Parathyroid adenoma (tissue), 2 donors: ENCODE measurements at regions not wholly inside any gene's neighbourhood (a gene's known extent, or its start where the extent isn't known, plus 50 kb on each side); places are given as distances from the start of the nearest gene placed in this dataset.
A peak's percentile ranks its signal among the peaks of the same experiment; 100 is the strongest.

Experiments
- H2AFZ ChIP-seq: fragments of 300-600 bp; sonication (generic); one replicate; pipeline ENCODE4 v1.7.0; 2017; ENCODE audit warnings: antibody characterized with exemption, mild to moderate bottlenecking
- H3K27ac ChIP-seq: fragments of 300-600 bp; sonication (generic); one replicate; pipeline ENCODE4 v1.7.0; 2017
- H3K27me3 ChIP-seq: fragments of 300-600 bp; sonication (generic); one replicate; pipeline ENCODE4 v1.7.0; 2017; ENCODE audit warnings: low read length; ENCODE audit not compliant: control insufficient read depth, insufficient read depth
- H3K36me3 ChIP-seq: fragments of 300-600 bp; sonication (generic); one replicate; pipeline ENCODE4 v1.7.0; 2017; ENCODE audit warnings: low read length; ENCODE audit not compliant: control insufficient read depth, insufficient read depth
- H3K4me1 ChIP-seq: fragments of 300-600 bp; sonication (generic); one replicate; pipeline ENCODE4 v1.7.0; 2017; ENCODE audit warnings: control low read depth
- H3K4me2 ChIP-seq: fragments of 300-600 bp; sonication (generic); one replicate; pipeline ENCODE4 v1.7.0; 2017; ENCODE audit warnings: low read length
- H3K4me3 ChIP-seq: fragments of 300-600 bp; sonication (generic); one replicate; pipeline ENCODE4 v1.7.0; 2017; ENCODE audit warnings: low read depth, low read length
- H3K79me2 ChIP-seq: fragments of 300-600 bp; sonication (generic); one replicate; pipeline ENCODE4 v1.7.0; 2017; ENCODE audit warnings: control low read depth
- H3K9ac ChIP-seq: fragments of 300-600 bp; sonication (generic); one replicate; pipeline ENCODE4 v1.7.0; 2017; ENCODE audit warnings: mild to moderate bottlenecking
- H3K9me3 ChIP-seq: fragments of 300-600 bp; sonication (generic); one replicate; pipeline ENCODE4 v1.7.0; 2017; ENCODE audit warnings: low read length; ENCODE audit not compliant: control insufficient read depth
- TF ChIP-seq, protein P1 (sequence below): fragments of 300-600 bp; sonication (generic); IDR thresholded peaks from one replicate; pipeline ENCODE4 v1.7.0; 2017; ENCODE audit warnings: antibody characterized with exemption, mild to moderate bottlenecking
- donor health status: primary hyperparathyroidism.

DNA sequence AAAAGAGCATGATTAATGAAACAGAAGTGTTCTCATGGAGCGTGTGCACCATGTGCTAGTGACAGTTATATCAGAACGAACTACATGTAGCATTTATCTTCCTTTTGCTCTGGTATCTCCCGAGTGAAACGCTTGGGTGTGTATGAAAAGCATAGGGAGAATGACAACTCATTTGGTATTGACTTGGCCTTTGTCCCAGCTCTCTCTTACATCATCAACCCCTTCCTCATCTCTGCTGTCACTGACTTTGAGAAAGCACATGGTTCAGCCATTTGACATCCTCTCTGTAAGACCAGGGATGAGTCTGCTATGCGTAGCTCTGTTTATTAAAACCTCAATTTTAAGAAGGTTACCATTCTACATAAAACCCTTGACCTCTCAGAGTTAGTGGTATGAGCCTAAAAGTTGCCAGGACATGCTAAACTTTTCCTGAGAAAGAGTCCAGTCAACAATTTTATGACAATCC lies 201.0 kb downstream of the NRIP1 start:
- Histone ChIP-seq H3K9me3 (no peaks in the 10 kb centered on the region), H3K27me3 (no peaks in the 10 kb centered on the region), H3K4me2 (no peak overlapping the region), H2AFZ (no peak overlapping the region), H3K79me2 (no peaks in the 10 kb centered on the region), H3K36me3 (no peaks in the 10 kb centered on the region), H3K4me1 (no peaks in the 10 kb centered on the region), H3K9ac (no peak overlapping the region), H3K27ac (no peak overlapping the region), H3K4me3 (no peak overlapping the region)
- TF ChIP-seq, protein P1, sequence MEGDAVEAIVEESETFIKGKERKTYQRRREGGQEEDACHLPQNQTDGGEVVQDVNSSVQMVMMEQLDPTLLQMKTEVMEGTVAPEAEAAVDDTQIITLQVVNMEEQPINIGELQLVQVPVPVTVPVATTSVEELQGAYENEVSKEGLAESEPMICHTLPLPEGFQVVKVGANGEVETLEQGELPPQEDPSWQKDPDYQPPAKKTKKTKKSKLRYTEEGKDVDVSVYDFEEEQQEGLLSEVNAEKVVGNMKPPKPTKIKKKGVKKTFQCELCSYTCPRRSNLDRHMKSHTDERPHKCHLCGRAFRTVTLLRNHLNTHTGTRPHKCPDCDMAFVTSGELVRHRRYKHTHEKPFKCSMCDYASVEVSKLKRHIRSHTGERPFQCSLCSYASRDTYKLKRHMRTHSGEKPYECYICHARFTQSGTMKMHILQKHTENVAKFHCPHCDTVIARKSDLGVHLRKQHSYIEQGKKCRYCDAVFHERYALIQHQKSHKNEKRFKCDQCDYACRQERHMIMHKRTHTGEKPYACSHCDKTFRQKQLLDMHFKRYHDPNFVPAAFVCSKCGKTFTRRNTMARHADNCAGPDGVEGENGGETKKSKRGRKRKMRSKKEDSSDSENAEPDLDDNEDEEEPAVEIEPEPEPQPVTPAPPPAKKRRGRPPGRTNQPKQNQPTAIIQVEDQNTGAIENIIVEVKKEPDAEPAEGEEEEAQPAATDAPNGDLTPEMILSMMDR: no peak

DNA sequence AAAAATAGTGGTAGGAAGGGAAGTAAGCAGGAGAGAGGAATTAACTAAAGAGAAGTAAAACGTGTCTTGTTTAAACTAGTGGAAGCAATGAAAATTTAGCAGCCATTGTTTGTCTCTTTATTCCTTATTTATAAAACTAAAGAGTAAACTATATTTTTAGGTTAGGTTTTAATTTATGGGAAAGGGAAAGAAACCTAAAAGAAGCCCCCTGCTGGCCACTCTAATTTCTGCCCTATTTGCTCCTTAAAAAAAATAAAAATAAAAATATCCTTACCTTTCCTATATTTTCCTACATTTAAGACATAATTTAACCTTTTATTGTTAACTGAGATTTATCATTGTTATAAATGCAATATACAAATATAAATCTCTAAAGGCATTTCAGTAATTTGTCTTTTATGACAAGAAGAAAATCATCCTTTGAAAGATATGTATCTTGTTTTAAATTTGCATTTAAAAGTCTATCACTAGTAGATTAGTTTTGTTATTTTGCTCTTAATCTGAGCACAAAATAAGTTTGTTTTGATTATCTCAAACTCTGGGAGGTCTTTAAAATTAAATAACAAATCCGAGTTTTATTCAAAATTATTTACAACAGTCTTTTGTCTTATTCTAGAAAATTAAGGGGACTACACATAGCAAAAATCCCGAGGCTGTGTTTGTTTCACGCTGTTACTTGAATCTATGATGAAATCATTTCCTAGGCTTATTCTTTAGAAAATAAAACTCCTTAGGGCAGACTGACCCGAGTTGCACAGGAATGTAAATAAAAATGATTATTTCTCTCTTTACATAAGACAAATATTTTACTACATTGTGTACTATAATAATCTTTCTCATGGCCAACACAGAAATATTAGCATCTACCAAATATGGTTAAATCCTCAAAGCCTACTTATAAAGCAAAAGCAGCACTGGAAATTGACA lies 201.7 kb downstream of the NRIP1 start:
- Histone ChIP-seq H3K36me3 (no peaks in the 10 kb centered on the region), H3K4me1 (no peaks in the 10 kb centered on the region), H2AFZ (no peak overlapping the region), H3K9me3 (no peaks in the 10 kb centered on the region), H3K4me3 (no peak overlapping the region), H3K4me2 (no peak overlapping the region), H3K27ac (no peak overlapping the region), H3K9ac (no peak overlapping the region), H3K79me2 (no peaks in the 10 kb centered on the region), H3K27me3 (no peaks in the 10 kb centered on the region)
- TF ChIP-seq, protein P1: peak; percentile 26

DNA sequence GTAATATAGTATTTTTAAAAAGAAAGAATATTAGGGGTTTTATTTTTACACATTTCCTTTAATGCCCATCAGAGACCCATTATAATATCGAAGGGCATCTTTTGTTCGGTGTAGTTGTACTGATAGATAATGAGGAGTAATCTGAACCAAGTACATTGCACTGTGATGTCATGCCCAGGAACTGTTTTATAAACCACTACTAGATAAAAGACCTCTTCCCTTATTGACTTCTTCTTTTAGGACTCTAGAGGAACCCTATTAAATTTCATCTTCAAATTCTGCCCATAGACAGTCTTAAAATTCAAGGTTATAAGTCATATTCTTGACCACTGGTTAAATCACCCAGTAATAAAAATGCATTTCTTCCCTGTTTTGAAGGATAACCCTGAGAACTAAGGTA lies 206.5 kb downstream of the NRIP1 start:
- no peaks in the 10 kb centered on the region for H3K9me3 ChIP-seq
- H3K79me2 ChIP-seq: no peaks in the 10 kb centered on the region
- H3K9ac ChIP-seq: no peak overlapping the region
- no peak overlapping the region for H3K4me3 ChIP-seq
- no peak overlapping the region for H3K4me2 ChIP-seq
- no peaks in the 10 kb centered on the region for H3K36me3 ChIP-seq
- no peak overlapping the region for H2AFZ ChIP-seq
- no peak overlapping the region for H3K27ac ChIP-seq
- TF ChIP-seq, protein P1: no peak
- H3K4me1 ChIP-seq: no peaks in the 10 kb centered on the region
- H3K27me3 ChIP-seq: no peaks in the 10 kb centered on the region

DNA sequence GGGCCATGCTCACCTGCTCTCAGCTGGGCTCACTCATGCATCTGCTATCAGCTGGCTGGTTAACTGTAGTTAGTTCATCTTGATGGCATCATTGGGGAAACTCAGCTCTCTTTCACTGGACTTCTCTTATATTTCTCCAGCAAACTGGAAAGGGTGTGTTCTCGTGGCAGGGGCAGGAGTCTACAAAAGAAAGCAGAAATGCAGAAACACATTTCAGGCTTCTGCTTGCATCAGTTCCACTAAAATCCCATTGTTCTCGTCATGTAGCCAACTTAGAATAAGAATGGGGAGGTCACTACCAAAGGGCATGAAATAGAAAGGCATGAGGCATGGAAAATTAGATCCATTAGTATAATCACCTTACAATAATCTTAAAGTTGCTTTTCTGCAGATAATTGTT lies 207.3 kb downstream of the NRIP1 start:
- no peak overlapping the region for H3K4me3 ChIP-seq
- no peaks in the 10 kb centered on the region for H3K27me3 ChIP-seq
- H3K79me2 ChIP-seq: no peaks in the 10 kb centered on the region
- TF ChIP-seq, protein P1: no peak
- H3K36me3 ChIP-seq: no peaks in the 10 kb centered on the region
- H2AFZ ChIP-seq: no peak overlapping the region
- H3K4me2 ChIP-seq: no peak overlapping the region
- H3K27ac ChIP-seq: no peak overlapping the region
- no peak overlapping the region for H3K9ac ChIP-seq
- no peaks in the 10 kb centered on the region for H3K9me3 ChIP-seq
- no peaks in the 10 kb centered on the region for H3K4me1 ChIP-seq
